ENCODE measurements at regions not wholly inside any gene's neighbourhood (a gene's known extent, or its start where the extent isn't known, plus 50 kb on each side); places are given as distances from the start of the nearest gene placed in this dataset.

GRCh38 chr18:73896685-73897084, 250.9 kb downstream of the FBXO15 start:
- TF ChIP-seq, protein P1, sequence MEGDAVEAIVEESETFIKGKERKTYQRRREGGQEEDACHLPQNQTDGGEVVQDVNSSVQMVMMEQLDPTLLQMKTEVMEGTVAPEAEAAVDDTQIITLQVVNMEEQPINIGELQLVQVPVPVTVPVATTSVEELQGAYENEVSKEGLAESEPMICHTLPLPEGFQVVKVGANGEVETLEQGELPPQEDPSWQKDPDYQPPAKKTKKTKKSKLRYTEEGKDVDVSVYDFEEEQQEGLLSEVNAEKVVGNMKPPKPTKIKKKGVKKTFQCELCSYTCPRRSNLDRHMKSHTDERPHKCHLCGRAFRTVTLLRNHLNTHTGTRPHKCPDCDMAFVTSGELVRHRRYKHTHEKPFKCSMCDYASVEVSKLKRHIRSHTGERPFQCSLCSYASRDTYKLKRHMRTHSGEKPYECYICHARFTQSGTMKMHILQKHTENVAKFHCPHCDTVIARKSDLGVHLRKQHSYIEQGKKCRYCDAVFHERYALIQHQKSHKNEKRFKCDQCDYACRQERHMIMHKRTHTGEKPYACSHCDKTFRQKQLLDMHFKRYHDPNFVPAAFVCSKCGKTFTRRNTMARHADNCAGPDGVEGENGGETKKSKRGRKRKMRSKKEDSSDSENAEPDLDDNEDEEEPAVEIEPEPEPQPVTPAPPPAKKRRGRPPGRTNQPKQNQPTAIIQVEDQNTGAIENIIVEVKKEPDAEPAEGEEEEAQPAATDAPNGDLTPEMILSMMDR (IDR thresholded peaks at IDR 0.05; ENCODE audit: borderline replicate concordance) = no peak
- intact Hi-C loops (cut with micrococcal nuclease) = no loop called here

GRCh38 chr18:73895701-73896100, 251.9 kb downstream of the FBXO15 start:
- TF ChIP-seq, protein P1 (IDR thresholded peaks at IDR 0.05; ENCODE audit: borderline replicate concordance) = no peak
- no peaks in the 10 kb centered on the region for H3K36me3 ChIP-seq
- DNase-seq = no peak
- no peak overlapping the region for H3K27ac ChIP-seq (replicated peaks)
- H3K27me3 ChIP-seq (ENCODE audit: low read depth) = peaks cover 11% of the 10 kb centered on the region
- no peaks in the 10 kb centered on the region for H3K4me1 ChIP-seq
- H3K9me3 ChIP-seq (replicated peaks) = no peaks in the 10 kb centered on the region
- no peak overlapping the region for H3K4me3 ChIP-seq
- intact Hi-C loops (cut with micrococcal nuclease) = no loop called here

More at GRCh38 chr18:73896685-73897084, 250.9 kb downstream of the FBXO15 start:
- Histone ChIP-seq H3K4me3 (no peak overlapping the region), H3K4me1 (no peaks in the 10 kb centered on the region), H3K36me3 (no peaks in the 10 kb centered on the region), H3K27me3 (ENCODE audit: low read depth) (peaks cover 7% of the 10 kb centered on the region), H3K9me3 (replicated peaks) (no peaks in the 10 kb centered on the region), H3K27ac (replicated peaks) (no peak overlapping the region)
- DNase-seq = no peak

- Histone ChIP-seq H3K36me3 (no peaks in the 10 kb centered on the region), H3K9me3 (replicated peaks) (no peaks in the 10 kb centered on the region), H3K27me3 (ENCODE audit: low read depth) (peaks cover 11% of the 10 kb centered on the region), H3K4me1 (no peaks in the 10 kb centered on the region), H3K4me3 (no peak overlapping the region), H3K27ac (replicated peaks) (no peak overlapping the region)
- TF ChIP-seq, protein P1 (IDR thresholded peaks at IDR 0.05; ENCODE audit: borderline replicate concordance) = no peak
- intact Hi-C loops (cut with micrococcal nuclease) = no loop called here
- no peak for DNase-seq
Measured at GRCh38 chr18:73893880-73894279, 253.8 kb downstream of the FBXO15 start.

DNA sequence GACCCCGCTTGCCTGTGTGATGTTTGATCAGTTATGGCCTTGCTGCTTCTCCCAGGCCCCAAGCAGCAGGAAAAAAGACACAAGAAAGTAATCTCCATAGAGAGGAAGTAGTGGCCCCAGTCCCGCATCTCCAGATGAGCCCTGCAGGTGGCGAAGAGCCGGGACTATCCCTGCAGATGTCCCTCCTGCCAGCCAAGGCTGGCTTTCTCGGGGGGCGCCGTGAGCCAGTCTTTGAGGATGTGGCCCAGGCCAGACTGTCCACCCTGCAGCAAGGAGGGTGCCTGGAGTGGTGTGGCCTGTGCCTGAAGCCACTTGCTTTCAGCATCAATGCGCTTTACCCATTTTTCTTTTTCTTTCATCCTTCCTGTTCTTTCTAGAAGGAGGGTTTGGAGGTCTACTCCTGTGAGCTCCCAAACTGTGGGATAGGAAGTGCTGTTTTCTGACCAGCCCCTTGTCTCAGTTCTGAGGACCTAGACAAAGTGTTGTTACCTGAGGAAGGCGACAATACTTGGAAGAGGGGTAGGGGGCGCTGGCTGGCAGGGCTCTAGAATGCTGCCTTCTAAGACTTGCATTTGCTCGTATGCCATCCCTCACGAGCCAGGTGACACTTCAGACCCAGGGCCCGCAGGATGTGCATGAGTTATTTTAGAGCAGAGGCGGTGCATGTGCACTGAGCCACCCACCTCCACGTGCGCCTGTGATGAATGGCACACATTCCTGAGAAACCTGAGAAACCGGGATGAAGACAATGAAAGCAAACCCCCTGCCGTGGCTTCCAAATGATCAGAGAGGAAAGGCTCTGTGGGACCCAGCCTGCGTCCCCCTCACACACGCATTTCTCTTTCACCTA, 255.8 kb downstream of the FBXO15 start:
- H3K9me3 ChIP-seq (replicated peaks) = no peaks in the 10 kb centered on the region
- TF ChIP-seq, protein P1 (IDR thresholded peaks at IDR 0.05; ENCODE audit: borderline replicate concordance) = no peak

GRCh38 chr18:73888565-73888964, 259.1 kb downstream of the FBXO15 start:
- Histone ChIP-seq H3K9me3 (replicated peaks) (no peaks in the 10 kb centered on the region), H3K4me1 (no peaks in the 10 kb centered on the region), H3K36me3 (no peaks in the 10 kb centered on the region), H3K4me3 (no peak overlapping the region), H3K27me3 (ENCODE audit: low read depth) (peaks cover 11% of the 10 kb centered on the region), H3K27ac (replicated peaks) (no peak overlapping the region)
- intact Hi-C loops (cut with micrococcal nuclease) = no loop called here
- DNase-seq = no peak
- TF ChIP-seq, protein P1 (IDR thresholded peaks at IDR 0.05; ENCODE audit: borderline replicate concordance) = no peak

More for the DNA sequence above, 255.8 kb downstream of the FBXO15 start:
- Histone ChIP-seq H3K27ac (replicated peaks) (no peak overlapping the region), H3K36me3 (no peaks in the 10 kb centered on the region), H3K4me1 (no peaks in the 10 kb centered on the region), H3K4me3 (no peak overlapping the region), H3K27me3 (ENCODE audit: low read depth) (peaks cover 11% of the 10 kb centered on the region)
- DNase-seq = no peak
- intact Hi-C loops (cut with micrococcal nuclease) = no loop called here

Data from left ventricle myocardium inferior (tissue), 1 donor.